Gastroesophageal sphincter (tissue), 4 donors: ENCODE measurements at regions not wholly inside any gene's neighbourhood (a gene's known extent, or its start where the extent isn't known, plus 50 kb on each side); places are given as distances from the start of the nearest gene placed in this dataset.
A peak's percentile ranks its signal among the peaks of the same experiment; 100 is the strongest.
"Not testable (repeated sequence)": the region's sequence is repeated elsewhere in the genome, so short reads cannot be mapped to it uniquely, and the experiment has no call there.

ENCODE experiments used
- ATAC-seq: fragments of 150-250 bp; one replicate; pipeline ENCODE4 v1.9.1; 2016; ENCODE audit warnings: mild to moderate bottlenecking, moderate library complexity
- H3K27ac ChIP-seq, 4 donors: fragments of 200-600 bp; sonication (generic) in 3 of 4; 1 replicate in 3 of 4; 2 replicates in 1 of 4; pipeline ENCODE4 v1.5.1; 2016 to 2019
- H3K27me3 ChIP-seq: fragments of 200-600 bp; sonication (generic); one replicate; pipeline ENCODE4 v1.5.1; 2019
- H3K36me3 ChIP-seq, 2 donors: fragments of 200-600 bp; sonication (generic); one replicate each; pipeline ENCODE4 v1.5.1; 2019; ENCODE audit warnings: control low read depth in 1 of 2
- H3K4me1 ChIP-seq, 3 donors: fragments of 200-600 bp; sonication (generic); 1 replicate in 2 of 3; 2 replicates in 1 of 3; pipeline ENCODE4 v1.5.1; 2016 to 2019; ENCODE audit warnings: control low read depth in 2 of 3
- H3K4me3 ChIP-seq, 2 donors: fragments of 200-600 bp; sonication (generic); one replicate each; pipeline ENCODE4 v1.5.1; 2019; ENCODE audit warnings: mild to moderate bottlenecking in 1 of 2, moderate library complexity in 1 of 2
- H3K9me3 ChIP-seq, 3 donors: fragments of 200-600 bp; sonication (generic); one replicate each; pipeline ENCODE4 v1.5.1; 2017 to 2019; ENCODE audit warnings: control low read depth in 2 of 3
- CTCF ChIP-seq, 4 experiments: fragments of 200-600 bp in 2 of 4; fragments of 450-650 bp in 2 of 4; sonication (generic) in 1 of 4; IDR thresholded peaks; one replicate each; pipeline ENCODE4 v1.5.1; 2017 to 2019; ENCODE audit warnings: antibody characterized with exemption in 4 of 4, mild to moderate bottlenecking in 2 of 4, moderate library complexity in 2 of 4
- EP300 ChIP-seq: sonication (generic); formaldehyde crosslinking; IDR thresholded peaks from one replicate; pipeline ENCODE4 v1.6.1; 2017; ENCODE audit warnings: antibody characterized with exemption, mild to moderate bottlenecking
- POLR2A ChIP-seq, 2 donors: fragments of 450-650 bp; IDR thresholded peaks; one replicate each; pipeline ENCODE4 v1.6.1; 2017; ENCODE audit warnings: antibody characterized with exemption in 2 of 2, mild to moderate bottlenecking in 2 of 2, moderate library complexity in 1 of 2
- POLR2AphosphoS5 ChIP-seq: sonication (generic); formaldehyde crosslinking; IDR thresholded peaks from one replicate; pipeline ENCODE4 v1.6.1; 2017; ENCODE audit warnings: antibody characterized with exemption
- WGBS, 2 donors: methylation state at CpG; one replicate each; pipeline ENCODE4 v1.1.5; 2018; ENCODE audit warnings: low coverage in 1 of 2; 5-methylcytosine and 5-hydroxymethylcytosine counted together

DNA sequence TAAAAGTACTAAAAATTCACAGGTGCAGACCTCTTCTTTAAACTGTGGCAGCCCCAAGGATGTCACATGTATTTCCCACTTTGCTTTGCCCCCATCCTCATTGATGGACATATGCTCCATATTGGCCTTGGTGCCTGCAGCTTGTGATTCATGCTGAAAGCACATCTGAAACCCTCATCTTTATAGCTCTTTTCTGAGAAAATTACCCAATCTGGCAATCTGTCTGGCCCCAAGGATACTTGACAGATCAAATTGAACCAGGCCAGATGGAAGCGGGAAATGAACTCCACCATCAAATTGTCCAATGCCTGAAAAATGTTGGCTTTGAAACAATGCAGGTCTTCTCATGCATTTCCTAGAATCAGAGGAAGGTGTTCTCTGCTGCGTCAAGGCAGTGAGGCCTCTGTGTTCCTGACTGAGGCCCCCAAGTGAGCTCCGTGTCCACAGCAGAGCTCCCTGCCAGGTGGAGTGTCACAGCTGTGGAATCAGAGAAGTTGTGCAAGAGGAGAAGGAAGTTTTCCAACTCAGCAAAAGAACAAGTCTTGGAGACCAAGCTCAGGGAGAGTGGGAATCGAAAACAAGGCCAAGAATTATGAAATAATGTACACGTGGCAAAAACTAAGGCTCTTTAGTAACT lies 323.7 kb downstream of the PLPP3 start:
- TF ChIP-seq POLR2AphosphoS5 (peak; percentile 88), POLR2A (IDR thresholded peaks at IDR 0.05) (no peak), EP300 (peak; percentile 18), CTCF (IDR thresholded peaks at IDR 0.05) (no peak)
- peak; percentile 95 for ATAC-seq
- H3K27me3 ChIP-seq, result no peaks in the 10 kb centered on the region
- H3K4me1 ChIP-seq, result peaks cover 4 to 30% (median 6%) of the 10 kb centered on the region in 3 donors
- WGBS, 2 donors, result 43 to 56% methylated on average over 1 to 5 of the region's 5 CpGs
- peaks cover 0 to 6% (median 0%) of the 10 kb centered on the region in 3 donors for H3K9me3 ChIP-seq
- peak overlapping the region; percentile 41 to 61 (median 52) for H3K27ac ChIP-seq
- H3K4me3 ChIP-seq, result no peak overlapping the region
- H3K36me3 ChIP-seq, result no peaks in the 10 kb centered on the region

DNA sequence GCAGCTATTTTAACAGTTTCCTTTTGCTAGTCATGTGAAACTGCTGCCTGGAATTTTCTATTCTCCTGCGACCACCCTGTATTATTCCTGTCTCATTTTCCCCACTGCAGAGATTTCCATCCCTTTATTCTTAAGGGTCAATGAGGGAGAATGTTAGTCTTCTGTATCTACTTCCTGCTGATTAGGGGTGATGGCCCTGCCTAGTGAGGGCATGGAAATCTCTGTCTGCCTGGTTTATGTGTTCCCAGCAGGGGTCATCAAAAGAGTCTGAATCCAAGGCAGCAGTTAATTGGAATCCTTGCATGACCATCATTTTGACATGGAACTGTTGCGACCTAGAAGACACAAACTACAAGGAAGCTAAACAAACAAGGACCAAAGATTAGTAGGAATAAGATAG lies 325.2 kb downstream of the PLPP3 start:
- no peaks in the 10 kb centered on the region for H3K36me3 ChIP-seq
- H3K4me3 ChIP-seq, result no peak overlapping the region
- H3K9me3 ChIP-seq, result no peaks in the 10 kb centered on the region
- TF ChIP-seq EP300 (no peak), CTCF (IDR thresholded peaks at IDR 0.05) (no peak), POLR2A (IDR thresholded peaks at IDR 0.05) (no peak), POLR2AphosphoS5 (no peak)
- no peaks in the 10 kb centered on the region for H3K27me3 ChIP-seq
- peaks cover 4 to 30% (median 6%) of the 10 kb centered on the region in 3 donors for H3K4me1 ChIP-seq
- 88 to 100% methylated on average over 1 to 2 of the region's 2 CpGs for WGBS, 2 donors
- no peak overlapping the region for H3K27ac ChIP-seq
- no peak for ATAC-seq

GRCh38 chr1:56250809-56251208 lies 328.6 kb downstream of the PLPP3 start:
- Histone ChIP-seq H3K27me3 (no peaks in the 10 kb centered on the region), H3K27ac (no peak overlapping the region), H3K4me1 (peaks cover 0 to 5% (median 0%) of the 10 kb centered on the region in 3 donors), H3K4me3 (no peak overlapping the region), H3K36me3 (no peaks in the 10 kb centered on the region), H3K9me3 (no peaks in the 10 kb centered on the region)
- TF ChIP-seq POLR2A (IDR thresholded peaks at IDR 0.05), result no peak
- TF ChIP-seq POLR2AphosphoS5, result no peak
- TF ChIP-seq EP300, result no peak
- no peak for TF ChIP-seq CTCF (IDR thresholded peaks at IDR 0.05)
- WGBS, 2 donors, result 90% methylated on average over 1 of the region's 1 CpG; no CpG with 5 or more reads in 1 of the 2 donors
- no peak for ATAC-seq

- Histone ChIP-seq H3K9me3 (no peaks in the 10 kb centered on the region), H3K27me3 (no peaks in the 10 kb centered on the region), H3K4me1 (no peaks in the 10 kb centered on the region), H3K36me3 (no peaks in the 10 kb centered on the region), H3K4me3 (no peak overlapping the region), H3K27ac (no peak overlapping the region)
- TF ChIP-seq CTCF (IDR thresholded peaks at IDR 0.05) (no peak), POLR2A (IDR thresholded peaks at IDR 0.05) (no peak), EP300 (no peak), POLR2AphosphoS5 (no peak)
- no peak for ATAC-seq
- 81 to 86% methylated on average over 1 to 2 of the region's 2 CpGs for WGBS, 2 donors
These were observed 330.1 kb downstream of the PLPP3 start for GRCh38 chr1:56249234-56249633.

DNA sequence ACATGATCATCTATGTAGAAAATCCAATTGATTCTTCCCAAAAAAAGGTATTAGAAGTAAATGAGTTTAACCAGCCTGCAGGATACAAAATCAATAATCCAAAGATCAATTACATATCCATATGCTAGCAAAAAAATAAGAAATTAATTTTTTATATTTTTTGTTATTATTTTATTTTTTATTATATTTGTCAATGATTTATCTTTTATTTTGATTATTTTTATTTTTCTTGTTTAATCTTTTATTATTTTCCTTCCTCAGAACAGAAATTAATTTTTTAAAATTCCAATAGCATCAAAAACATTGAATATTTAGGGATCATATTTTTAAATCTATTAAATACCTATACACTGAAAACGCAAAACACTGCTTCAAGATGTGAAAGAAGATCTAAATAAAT lies 331.2 kb downstream of the PLPP3 start:
- WGBS, 2 donors, result 71% methylated on average over 1 of the region's 1 CpG; no CpG with 5 or more reads in 1 of the 2 donors
- Histone ChIP-seq H3K4me3 (no peak overlapping the region), H3K36me3 (no peaks in the 10 kb centered on the region), H3K9me3 (no peaks in the 10 kb centered on the region), H3K4me1 (no peaks in the 10 kb centered on the region), H3K27me3 (no peaks in the 10 kb centered on the region), H3K27ac (no peak overlapping the region)
- ATAC-seq, result no peak
- no peak for TF ChIP-seq CTCF (IDR thresholded peaks at IDR 0.05)

- H3K9me3 ChIP-seq, H3K36me3 ChIP-seq, H3K27me3 ChIP-seq, H3K4me1 ChIP-seq, H3K4me3 ChIP-seq, ATAC-seq, H3K27ac ChIP-seq: not testable (repeated sequence)
- 74 to 78% methylated on average over 2 of the region's 2 CpGs for WGBS, 2 donors
These were observed 332.6 kb downstream of the PLPP3 start for GRCh38 chr1:56246726-56247125.
